Sigmoid colon (tissue), 4 donors: ENCODE measurements at regions not wholly inside any gene's neighbourhood (a gene's known extent, or its start where the extent isn't known, plus 50 kb on each side); places are given as distances from the start of the nearest gene placed in this dataset.

Source experiments
- EP300 ChIP-seq, 4 donors: sonication (generic); formaldehyde crosslinking; IDR thresholded peaks; one replicate each; pipeline ENCODE4 v1.6.1; 2017; ENCODE audit warnings: antibody characterized with exemption in 4 of 4
- POLR2A ChIP-seq, 2 donors: fragments of 450-650 bp; IDR thresholded peaks; one replicate each; pipeline ENCODE4 v1.6.1; 2016; ENCODE audit warnings: antibody characterized with exemption in 2 of 2, mild to moderate bottlenecking in 2 of 2, moderate library complexity in 2 of 2
- POLR2AphosphoS5 ChIP-seq, 4 donors: sonication (generic); formaldehyde crosslinking; IDR thresholded peaks; one replicate each; pipeline ENCODE4 v1.6.1; 2017; ENCODE audit warnings: antibody characterized with exemption in 4 of 4
- TF ChIP-seq, protein P1 (sequence below), 4 experiments: fragments of 450-650 bp in 3 of 4; fragments of 200-600 bp in 1 of 4; IDR thresholded peaks; one replicate each; pipeline ENCODE4 v1.5.1; 2016 to 2019; ENCODE audit warnings: antibody characterized with exemption in 4 of 4, mild to moderate bottlenecking in 3 of 4, moderate library complexity in 2 of 4

- TF ChIP-seq, protein P1, sequence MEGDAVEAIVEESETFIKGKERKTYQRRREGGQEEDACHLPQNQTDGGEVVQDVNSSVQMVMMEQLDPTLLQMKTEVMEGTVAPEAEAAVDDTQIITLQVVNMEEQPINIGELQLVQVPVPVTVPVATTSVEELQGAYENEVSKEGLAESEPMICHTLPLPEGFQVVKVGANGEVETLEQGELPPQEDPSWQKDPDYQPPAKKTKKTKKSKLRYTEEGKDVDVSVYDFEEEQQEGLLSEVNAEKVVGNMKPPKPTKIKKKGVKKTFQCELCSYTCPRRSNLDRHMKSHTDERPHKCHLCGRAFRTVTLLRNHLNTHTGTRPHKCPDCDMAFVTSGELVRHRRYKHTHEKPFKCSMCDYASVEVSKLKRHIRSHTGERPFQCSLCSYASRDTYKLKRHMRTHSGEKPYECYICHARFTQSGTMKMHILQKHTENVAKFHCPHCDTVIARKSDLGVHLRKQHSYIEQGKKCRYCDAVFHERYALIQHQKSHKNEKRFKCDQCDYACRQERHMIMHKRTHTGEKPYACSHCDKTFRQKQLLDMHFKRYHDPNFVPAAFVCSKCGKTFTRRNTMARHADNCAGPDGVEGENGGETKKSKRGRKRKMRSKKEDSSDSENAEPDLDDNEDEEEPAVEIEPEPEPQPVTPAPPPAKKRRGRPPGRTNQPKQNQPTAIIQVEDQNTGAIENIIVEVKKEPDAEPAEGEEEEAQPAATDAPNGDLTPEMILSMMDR (IDR thresholded peaks at IDR 0.05), result no peak
- no peak for TF ChIP-seq EP300 (IDR thresholded peaks at IDR 0.05)
- no peak for TF ChIP-seq POLR2AphosphoS5 (IDR thresholded peaks at IDR 0.05)
- no peak for TF ChIP-seq POLR2A (IDR thresholded peaks at IDR 0.05)
Measured at GRCh38 chr7:26612742-26613141, 251.6 kb downstream of the SKAP2 start.
